SK-MEL-5 (cell line): ENCODE measurements at regions not wholly inside any gene's neighbourhood (a gene's known extent, or its start where the extent isn't known, plus 50 kb on each side); places are given as distances from the start of the nearest gene placed in this dataset.

Experiments used
- DNase-seq: peaks from one replicate; pipeline ENCODE4 v3.0.0-alpha.2; 2016; ENCODE audit warnings: low read depth, low spot score
- in situ Hi-C: cut with HindIII; loops from 2 replicates; pipeline ENCODE4 v1.10.0; 2016; ENCODE audit warnings: low sequenced_read_pairs, high pct_unique_total_duplicates, low pct_unique_long_range_greater_than_20kb

DNA sequence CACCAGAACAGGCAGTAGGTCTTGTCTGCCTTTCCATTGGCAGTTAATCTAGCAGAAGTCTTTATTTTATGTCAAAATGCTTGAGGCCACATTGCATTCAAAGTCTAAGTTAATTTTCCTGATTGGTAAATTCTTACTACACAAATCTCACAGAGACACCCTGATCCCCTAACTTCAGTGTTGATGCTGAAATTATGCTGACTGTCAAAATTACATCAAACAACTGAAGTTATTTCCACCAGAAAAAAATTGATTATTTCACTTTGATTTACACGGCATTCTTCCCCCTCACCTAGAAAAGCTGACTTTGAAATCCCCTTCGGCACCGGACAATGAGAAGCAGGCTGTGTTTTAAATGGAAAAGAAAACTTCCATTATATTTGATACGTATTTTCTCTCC lies 99.1 kb downstream of the MAF start:
- in situ Hi-C loops, result no loop called here
- no peak for DNase-seq

DNA sequence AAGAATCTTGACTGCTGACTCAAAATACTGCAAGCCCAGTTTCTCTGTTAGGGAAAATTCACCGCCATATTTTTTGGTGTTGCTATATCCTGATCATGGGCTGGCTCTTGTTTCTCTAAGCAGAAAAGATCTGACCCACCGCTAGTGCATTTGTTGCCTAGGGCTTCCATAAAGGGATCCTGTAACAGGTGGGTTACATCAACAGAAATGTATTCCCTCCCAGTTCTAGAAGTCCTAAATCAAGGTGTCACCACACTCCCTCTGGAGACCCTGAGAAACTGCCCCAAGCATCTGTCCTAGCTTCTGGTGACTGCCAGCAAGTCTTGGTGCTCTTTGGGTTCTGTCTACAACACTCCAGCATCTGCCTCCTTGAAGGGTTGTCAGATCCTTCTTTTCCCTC lies 99.7 kb downstream of the MAF start:
- no peak for DNase-seq
- in situ Hi-C loops, result no loop called here

DNA sequence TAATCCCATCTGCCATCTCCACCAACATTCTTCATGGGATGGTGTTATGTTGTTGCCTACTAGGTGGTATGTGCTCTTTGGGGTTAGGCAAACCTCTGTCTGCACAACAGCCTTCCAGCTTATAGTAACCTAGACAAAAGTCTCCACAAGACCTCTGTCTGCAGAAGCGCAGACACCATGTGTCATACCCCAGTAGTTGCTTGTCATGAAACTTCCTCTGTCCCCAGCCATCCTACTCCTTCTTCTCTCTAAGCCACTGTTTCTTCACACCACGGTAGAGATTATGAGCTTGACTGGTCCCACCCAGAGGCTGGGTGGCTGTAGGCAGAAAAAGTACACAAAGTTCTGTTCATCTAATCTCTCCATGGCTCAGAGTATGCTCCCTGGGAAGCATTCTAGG lies 100.3 kb downstream of the MAF start:
- in situ Hi-C loops, result no loop called here
- DNase-seq, result no peak

DNA sequence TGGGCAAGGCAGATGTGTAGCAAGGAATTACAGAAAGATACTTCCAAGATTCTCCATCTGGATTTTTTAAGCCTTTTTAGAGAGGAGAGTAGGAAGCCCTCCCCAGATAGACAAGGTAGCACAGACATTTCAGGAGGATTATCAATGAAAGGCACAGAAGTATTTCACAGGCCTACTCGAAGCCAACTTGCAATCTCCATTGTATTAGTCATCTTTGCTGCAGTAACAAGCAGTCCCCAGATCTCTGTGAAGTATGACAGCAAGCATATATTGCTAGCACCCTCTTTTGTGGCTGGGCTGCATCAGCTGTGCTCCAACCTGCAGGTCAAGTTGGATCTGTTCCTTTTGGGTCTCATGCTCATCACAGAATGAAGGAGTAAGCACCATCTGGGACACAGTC lies 101.6 kb downstream of the MAF start:
- DNase-seq, result no peak
- in situ Hi-C loops, result no loop called here

DNA sequence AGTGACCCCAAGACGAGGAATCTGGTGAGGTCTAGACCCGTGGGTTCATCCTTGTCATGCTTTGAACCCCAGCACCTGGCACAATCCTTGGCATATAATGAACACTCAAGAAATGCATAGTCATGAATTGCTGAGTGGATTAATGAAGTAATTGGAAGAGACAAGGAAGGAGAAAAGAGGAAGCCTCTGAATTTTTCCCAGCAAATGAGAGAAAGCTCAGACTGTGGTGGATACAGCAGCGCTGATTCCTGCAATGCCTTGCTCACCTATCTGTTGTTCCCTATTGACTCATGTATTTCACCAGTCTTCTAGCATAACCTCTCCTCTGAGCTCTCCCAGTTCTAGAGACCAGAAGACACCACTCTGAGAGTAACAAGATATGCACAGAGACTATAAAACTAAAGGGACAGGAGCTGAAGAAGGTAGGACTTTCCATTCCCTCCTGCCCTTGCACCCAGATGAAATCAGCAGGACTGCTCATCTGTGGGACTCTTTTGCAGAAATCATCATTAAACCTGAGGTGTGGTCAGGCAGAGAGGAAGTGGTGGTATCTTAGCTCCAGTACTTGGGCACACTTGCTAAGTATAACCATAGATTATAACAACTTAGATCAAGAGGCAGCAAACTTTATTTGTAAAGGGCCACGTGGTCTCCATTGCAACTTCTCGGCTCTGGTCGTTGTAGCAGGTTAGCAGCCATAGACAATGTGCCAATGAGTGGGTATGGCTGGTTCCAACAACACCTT lies 102.8 kb downstream of the MAF start:
- in situ Hi-C loops, result no loop called here
- DNase-seq, result no peak

DNA sequence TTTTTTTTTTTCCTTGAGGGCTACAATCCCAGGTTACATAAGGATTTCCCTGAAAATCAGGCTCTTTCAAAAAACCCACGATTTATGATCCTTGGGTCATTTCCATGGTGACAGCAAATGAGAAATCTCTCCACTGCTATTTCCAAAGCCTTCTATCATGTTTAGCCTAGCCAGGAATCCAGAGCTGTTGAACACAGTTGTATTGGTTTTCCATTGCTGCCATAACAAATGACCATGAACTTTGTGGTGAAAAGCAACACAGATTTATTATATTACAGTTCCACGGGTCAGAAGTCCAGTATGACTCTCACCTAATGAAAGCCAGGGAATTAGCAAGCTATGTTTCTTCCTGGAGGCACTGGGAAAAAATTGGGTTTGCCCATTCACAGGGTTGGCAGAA lies 106.6 kb downstream of the MAF start:
- in situ Hi-C loops, result no loop called here

DNA sequence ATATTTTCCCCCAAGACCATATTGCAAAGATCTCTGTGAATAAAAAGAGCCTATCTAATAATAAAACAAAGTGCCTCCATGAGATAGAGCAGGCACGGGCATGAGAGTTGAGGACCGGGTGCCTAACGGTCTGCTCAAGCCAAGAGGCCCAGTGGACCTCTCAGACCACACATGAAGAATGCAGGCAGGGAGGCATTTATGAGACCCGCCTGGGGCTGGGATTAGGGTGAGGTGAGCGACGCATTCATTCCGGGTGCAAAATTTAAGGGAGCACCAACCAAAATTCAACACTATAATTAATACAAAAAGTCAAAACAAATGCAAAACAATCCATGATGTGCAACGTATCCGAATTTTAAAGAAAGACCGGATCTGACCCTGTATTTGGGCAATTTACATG lies 108.5 kb downstream of the MAF start:
- no peak for DNase-seq
- in situ Hi-C loops, result no loop called here

More for the DNA sequence above, 106.6 kb downstream of the MAF start:
- DNase-seq, result no peak

DNA sequence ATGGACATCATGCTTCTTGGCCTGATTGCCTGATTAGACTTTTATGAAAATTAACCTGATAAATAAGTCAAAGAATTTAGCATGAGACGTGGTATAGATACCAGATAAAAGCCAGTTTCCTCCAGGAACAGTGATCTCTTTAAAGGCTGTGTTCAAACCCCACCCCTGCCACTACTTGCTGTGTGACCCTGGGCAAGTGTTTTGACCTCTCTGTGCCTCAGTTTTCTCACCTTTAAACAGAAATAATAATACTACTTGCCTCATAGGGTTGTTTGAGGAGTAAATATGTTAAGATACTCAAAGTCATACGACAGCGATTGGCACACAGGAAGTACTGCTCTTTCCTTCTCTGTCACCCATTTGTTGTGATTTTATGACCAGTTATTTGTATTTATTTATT lies 115.5 kb downstream of the MAF start:
- in situ Hi-C loops, result no loop called here
- DNase-seq, result no peak

DNA sequence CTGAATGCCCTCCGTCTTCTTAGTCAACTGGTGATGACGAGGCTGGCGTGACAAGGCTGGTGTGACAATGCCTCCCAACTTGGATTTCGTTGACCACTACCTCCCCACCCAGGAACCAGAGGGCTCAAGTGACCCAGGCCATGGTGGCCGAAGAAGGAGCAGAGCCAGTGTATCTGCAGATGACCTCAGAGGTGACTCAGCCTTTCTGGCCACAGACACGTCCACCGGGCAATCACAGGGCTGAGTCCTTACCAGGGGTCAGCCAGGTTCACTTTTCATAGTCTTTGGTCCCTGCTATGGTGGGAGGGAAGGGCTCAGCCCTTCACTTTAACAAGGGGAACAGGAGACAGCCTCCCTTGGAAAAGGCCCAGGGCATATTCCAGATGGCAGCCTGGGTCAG lies 116.3 kb downstream of the MAF start:
- DNase-seq, result no peak
- in situ Hi-C loops, result no loop called here

DNA sequence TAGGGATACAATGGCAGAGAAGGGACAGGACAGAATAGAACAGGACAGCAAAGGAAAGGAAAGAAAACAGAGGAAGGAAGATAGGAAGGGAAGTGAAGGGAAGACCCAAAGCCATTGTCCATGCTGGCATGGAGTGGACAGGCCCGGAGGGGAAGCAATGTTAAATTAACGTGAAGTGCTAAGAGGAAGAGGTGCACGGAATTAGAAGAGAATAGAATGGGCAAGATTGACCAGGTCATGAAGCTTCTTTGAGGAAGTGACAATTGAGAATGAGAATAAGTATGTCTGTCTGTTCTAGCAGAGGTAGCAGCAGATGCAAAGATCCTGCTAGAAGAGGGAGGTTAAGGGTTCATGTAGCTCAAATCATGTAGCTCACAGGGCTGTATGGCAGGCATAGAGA lies 117.2 kb downstream of the MAF start:
- in situ Hi-C loops, result no loop called here
- no peak for DNase-seq

DNA sequence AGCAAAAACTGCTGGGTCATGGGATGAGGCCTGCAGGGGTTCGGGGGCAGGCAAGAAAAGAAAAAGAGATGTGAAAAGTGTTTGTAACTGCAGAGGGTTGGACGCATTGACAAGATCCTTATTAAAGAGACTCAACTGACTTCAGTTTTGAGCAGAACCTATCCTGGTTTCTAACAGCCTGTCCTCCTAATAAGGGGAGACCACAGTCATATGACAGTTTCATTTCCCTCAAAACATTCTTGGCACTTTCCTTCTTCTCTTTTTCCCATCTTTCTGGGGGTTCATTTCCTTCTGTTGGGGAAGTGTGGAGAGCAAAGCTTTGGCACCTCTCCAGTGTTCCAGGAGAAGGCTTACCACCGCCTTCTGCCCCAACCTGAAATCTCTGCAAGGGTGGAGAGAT lies 118.5 kb downstream of the MAF start:
- in situ Hi-C loops, result no loop called here
- DNase-seq, result no peak

DNA sequence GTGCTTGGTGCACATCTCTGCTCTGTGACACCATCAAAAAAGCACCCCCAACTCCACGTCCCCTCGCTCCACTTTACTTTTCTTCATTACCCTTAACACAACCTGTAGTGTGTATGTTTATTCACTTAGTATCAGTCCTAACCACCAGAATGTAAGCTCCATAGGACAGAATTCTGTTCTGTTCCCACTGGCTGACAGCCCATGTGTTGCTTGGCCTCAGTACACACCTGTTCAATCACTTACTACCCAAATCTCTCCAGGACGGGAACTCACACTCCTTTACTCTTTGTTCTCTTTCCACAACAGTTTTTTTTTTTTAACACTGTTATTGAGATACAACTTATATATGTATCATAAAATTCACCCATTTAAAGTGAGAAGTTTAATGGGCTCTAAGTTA lies 119.6 kb downstream of the MAF start:
- no peak for DNase-seq
- in situ Hi-C loops, result no loop called here

DNA sequence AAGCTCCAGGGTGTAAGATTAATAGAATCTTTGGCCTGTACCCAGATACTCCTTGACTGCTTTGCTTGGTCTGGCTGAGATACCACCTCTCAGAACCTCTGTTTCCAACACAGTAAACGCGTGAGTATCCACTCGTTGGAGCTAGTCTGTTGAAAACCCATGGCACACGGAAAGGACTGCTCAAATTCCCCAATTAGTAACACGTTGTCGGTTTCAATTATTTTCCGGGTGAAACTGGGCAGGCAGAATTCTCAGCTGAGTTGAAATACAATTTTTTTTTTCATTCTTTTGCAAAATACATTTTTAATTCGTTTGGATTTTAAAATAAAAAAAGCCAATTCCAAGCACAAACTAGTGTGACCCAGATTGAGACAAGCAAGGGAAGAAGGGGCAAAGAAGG lies 120.5 kb downstream of the MAF start:
- DNase-seq, result no peak
- in situ Hi-C loops, result no loop called here

DNA sequence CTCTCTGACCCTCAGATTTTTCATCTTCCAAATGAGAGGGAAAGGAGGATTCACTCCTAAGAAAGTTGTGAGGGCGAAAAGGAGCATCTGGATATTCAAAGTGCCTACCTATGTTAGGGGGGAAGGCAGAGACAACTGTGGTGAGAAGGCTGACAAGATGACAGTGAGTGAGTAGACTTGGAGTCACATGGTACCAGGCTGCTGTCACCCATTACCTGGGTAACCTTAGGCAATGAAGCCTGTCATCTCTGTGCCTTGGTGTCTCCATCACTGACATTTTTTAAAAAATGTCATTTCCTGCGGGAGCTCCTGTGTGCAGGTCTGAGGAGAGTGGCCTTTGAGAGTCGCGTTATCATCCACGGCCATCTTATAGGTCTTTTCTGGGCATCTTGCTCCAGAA lies 124.0 kb downstream of the MAF start:
- DNase-seq, result no peak
- in situ Hi-C loops, result no loop called here

DNA sequence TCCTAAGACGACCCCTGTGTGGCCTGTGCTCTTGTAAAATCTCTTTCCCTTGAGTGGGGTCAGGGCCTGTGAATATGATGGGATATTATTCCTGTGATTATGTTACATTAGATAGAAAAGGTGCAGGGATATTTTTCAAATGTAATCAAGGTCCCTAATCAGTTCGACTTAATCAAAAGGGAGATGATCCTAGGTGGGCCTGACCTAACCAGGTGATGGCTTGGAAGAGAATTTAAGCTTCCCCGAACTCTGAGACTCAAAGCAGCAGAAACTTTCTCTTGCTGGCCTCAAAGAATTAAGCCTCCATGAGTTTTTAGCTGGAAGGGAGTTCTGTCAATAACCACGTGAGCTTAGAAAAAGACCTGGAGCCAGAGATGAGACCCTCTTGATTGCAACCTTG lies 124.7 kb downstream of the MAF start:
- in situ Hi-C loops, result no loop called here
- DNase-seq, result no peak

DNA sequence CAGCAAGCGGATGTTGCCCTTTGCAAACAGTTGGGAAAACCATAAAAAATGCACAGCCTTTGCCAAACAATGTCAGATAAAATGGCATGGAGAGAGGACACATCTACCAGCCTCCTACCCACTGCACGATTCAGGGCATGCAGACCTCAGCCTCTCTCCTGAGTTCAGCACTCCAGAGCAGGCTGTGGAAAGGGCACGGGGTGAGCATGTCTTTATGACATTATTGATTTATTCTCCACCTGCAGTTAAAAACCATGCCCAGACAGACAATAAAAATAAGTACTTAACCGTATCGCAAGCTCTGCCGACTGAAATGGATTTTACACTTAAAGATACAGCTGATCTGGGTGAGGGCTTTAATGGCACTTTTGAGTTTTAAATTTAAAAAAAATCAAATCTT lies 127.1 kb downstream of the MAF start:
- DNase-seq, result no peak
- in situ Hi-C loops, result no loop called here

DNA sequence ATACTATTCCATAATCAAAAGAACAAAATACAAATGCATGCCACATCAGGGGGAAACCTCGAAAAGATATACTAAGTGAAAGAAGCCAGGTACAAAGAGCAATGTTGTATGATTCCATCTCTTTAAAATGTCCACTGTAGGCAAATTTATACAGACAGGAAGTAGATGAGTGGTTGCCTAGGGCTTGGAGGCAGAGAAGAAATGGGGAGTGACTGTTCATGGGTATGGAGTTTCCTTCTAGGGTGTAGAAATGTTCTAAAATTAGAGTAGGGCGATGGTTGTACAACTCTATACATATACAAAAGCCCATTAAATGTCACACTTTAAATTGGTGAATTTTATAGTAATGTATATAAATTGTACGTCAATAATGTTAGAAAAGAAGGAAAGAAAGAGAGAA lies 128.1 kb downstream of the MAF start:
- in situ Hi-C loops, result no loop called here
- no peak for DNase-seq

DNA sequence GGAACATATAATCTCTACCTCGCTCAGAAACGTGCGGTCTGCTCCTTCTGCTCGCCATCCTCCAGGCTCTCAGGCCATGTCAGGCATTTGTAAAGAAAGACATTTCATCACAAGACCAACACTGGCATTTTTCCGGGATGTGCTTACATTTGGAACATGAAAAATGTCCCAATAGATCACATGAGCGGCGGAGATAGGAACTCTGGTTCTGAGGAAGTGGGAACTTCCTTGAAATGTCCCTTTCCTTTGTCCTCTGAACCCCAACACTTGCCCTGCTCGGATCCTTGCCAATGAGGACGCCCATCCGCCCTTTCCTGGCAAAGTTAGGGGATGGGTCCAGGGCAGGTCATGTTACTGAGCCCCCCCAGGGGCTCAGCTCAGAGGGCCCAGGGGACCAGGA lies 130.5 kb downstream of the MAF start:
- in situ Hi-C loops, result no loop called here
- no peak for DNase-seq

DNA sequence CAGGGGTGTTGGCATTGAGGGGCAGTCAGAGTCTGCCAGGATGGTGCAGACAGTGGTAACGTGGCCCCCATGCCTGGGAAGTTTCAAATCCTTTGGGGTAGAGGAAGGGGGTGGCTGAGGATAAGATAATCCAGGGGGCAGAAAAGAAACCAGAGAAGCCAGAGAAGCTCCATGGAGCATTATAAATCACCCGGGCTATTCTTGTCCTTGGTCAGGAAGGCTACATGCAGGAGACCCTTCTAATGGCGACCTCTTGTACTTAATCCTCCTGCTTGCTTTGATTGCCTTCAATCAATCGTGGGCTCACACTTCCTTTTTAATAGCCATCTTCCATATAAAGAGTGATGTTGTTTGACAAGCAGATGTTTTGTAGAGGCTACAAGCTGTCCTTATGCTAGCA lies 131.9 kb downstream of the MAF start:
- no peak for DNase-seq
- in situ Hi-C loops, result no loop called here

DNA sequence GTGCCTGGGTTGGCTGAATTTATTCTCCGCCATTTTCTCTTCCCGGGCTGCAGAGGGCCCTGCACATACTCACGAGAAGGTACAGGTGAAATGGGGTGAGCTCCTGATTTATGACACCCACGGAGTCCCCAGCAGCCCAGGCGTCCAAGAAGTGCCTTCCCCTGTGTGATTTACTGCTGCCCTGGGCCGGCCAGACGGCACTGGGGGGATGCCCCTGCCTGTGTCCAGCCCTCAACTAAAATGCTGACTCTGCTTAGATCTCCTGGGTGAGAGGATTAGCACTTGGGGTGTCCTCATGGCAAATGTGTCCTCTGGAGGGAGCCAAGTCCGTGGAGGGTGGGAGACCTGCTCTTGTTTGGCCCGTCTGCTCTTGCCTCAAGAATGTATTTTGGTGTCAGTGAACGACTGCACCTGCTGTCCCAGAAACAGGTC lies 132.4 kb downstream of the MAF start:
- in situ Hi-C loops, result no loop called here
- DNase-seq, result no peak
